Lower leg skin (tissue), 3 donors: ENCODE measurements at regions not wholly inside any gene's neighbourhood (a gene's known extent, or its start where the extent isn't known, plus 50 kb on each side); places are given as distances from the start of the nearest gene placed in this dataset.

Experiments
- CTCF ChIP-seq, 3 donors: fragments of 450-650 bp; IDR thresholded peaks; one replicate each; pipeline ENCODE4 v1.5.1; 2016; ENCODE audit warnings: antibody characterized with exemption in 3 of 3, mild to moderate bottlenecking in 3 of 3, moderate library complexity in 2 of 3
- POLR2A ChIP-seq, 2 donors: fragments of 450-650 bp; IDR thresholded peaks; one replicate each; pipeline ENCODE4 v1.6.1; 2016 to 2017; ENCODE audit warnings: antibody characterized with exemption in 2 of 2, mild to moderate bottlenecking in 1 of 2, moderate library complexity in 1 of 2

- TF ChIP-seq CTCF (IDR thresholded peaks at IDR 0.05) (no peak), POLR2A (IDR thresholded peaks at IDR 0.05) (no peak)
Measured at GRCh38 chr20:48007351-48007750, 222.1 kb upstream of the SULF2 start.
